CD4-positive, CD25-positive, alpha-beta regulatory T cell (primary cell): ENCODE measurements at regions not wholly inside any gene's neighbourhood (a gene's known extent, or its start where the extent isn't known, plus 50 kb on each side); places are given as distances from the start of the nearest gene placed in this dataset.

ENCODE experiments used
- ATAC-seq, 2 donors: fragments of 150-1000 bp; cut with Tn5 transposase; one replicate each; pipeline ENCODE4 v1.10.0; 2021; ENCODE audit warnings: low read depth in 2 of 2, moderate number of reproducible peaks in 2 of 2, moderate library complexity in 1 of 2
- DNase-seq, 3 donors: peaks; one replicate each; pipeline versions ENCODE4 v3.0.0 to v3.0.0-alpha.2; 2012 to 2022; ENCODE audit warnings: mixed read lengths in 1 of 3
- H3K27ac ChIP-seq: one replicate; pipeline ENCODE4 v1.7.0; 2013; ENCODE audit warnings: mild to moderate bottlenecking, low read length; ENCODE audit not compliant: insufficient read depth, poor library complexity, severe bottlenecking
- H3K27me3 ChIP-seq: one replicate; pipeline ENCODE4 v1.7.0; 2013; ENCODE audit warnings: low read length; ENCODE audit not compliant: control insufficient read depth, insufficient read depth
- H3K36me3 ChIP-seq: one replicate; pipeline ENCODE4 v1.7.0; 2013; ENCODE audit warnings: mild to moderate bottlenecking, low read length, moderate library complexity; ENCODE audit not compliant: control insufficient read depth, insufficient read depth
- H3K4me1 ChIP-seq: 2 replicates; pipeline ENCODE4 v1.7.0; 2013; ENCODE audit warnings: mild to moderate bottlenecking, low read length; ENCODE audit not compliant: insufficient read depth, control insufficient read depth, poor library complexity, severe bottlenecking
- H3K4me3 ChIP-seq: one replicate; pipeline ENCODE4 v1.7.0; 2013; ENCODE audit warnings: low read depth, mild to moderate bottlenecking, low read length, moderate library complexity
- H3K9me3 ChIP-seq, 2 experiments: 1 replicate in 1 of 2; 2 replicates in 1 of 2; pipeline ENCODE4 v1.7.0; 2013; ENCODE audit warnings: low read length in 2 of 2, mild to moderate bottlenecking in 1 of 2, moderate library complexity in 1 of 2; ENCODE audit not compliant: control insufficient read depth in 2 of 2
- H3K27ac Mint-ChIP-seq, 3 donors: one replicate each; pipeline ENCODE4 v1.8.0; 2020 to 2022; ENCODE audit warnings: mild to moderate bottlenecking in 3 of 3, mixed read lengths in 3 of 3, moderate library complexity in 2 of 3
- H3K27me3 Mint-ChIP-seq: one replicate; pipeline ENCODE4 v1.8.0; 2022; ENCODE audit warnings: mild to moderate bottlenecking, mixed read lengths
- H3K36me3 Mint-ChIP-seq: one replicate; pipeline ENCODE4 v1.8.0; 2020; ENCODE audit warnings: mixed read lengths
- H3K4me1 Mint-ChIP-seq, 4 donors: one replicate each; pipeline ENCODE4 v1.8.0; 2020 to 2022; ENCODE audit warnings: mixed read lengths in 4 of 4, mild to moderate bottlenecking in 1 of 4
- H3K4me3 Mint-ChIP-seq, 4 donors: one replicate each; pipeline ENCODE4 v1.8.0; 2020 to 2022; ENCODE audit warnings: mild to moderate bottlenecking in 4 of 4, mixed read lengths in 4 of 4, moderate library complexity in 3 of 4
- H3K9me3 Mint-ChIP-seq, 7 donors: one replicate each; pipeline ENCODE4 v1.8.0; 2020 to 2022; ENCODE audit warnings: mixed read lengths in 7 of 7, mild to moderate bottlenecking in 3 of 7, moderate library complexity in 2 of 7

DNA sequence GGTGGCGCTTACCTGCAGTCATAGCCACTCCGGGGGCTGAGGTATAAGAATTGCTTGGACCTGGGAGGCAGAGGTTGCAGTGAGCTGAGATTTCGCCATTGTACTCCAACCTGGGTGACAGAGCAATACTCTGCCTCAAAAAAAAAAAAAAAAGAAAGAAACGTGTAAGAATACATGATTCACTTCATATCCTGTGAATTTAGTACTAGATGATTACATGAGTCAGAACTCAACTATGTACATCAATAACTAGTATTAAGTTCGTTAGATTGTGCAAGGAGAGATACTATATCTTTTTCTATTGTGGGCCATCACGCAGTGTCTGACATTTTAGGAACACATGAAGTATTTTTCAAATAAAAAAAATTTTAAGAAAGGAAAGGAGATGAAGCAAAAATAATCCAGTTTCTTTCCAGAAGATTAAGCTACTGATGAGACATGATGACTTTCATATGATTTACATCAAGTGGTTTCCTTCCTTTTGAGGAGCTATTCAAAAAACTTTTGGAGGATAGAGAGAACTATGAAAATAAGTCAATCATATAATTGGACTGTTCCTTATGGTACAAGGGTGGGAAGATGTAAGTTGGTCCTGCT is 64.7 kb upstream of the EXOC1L start:
- Mint-ChIP-seq H3K27ac (no peak overlapping the region), H3K9me3 (no peaks in the 10 kb centered on the region)
- no peak overlapping the region for H3K27ac ChIP-seq

DNA sequence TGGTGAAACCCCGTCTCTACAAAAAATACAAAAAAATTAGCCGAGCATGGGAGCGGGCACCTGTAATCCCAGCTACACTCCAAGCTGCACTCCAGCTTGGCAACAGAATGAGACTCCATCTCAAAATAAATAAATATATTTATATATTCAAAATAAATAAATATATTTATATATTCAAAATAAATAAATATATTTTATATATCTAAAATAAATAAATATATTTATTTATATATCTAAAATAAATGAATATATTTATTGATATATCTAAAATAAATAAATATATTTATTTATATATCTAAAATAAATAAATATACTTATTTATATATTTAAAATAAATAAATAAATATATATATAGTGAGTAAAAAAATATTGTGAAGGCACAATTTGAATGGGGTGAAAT is 63.4 kb upstream of the EXOC1L start:
- Mint-ChIP-seq H3K36me3 (no peaks in the 10 kb centered on the region), H3K27me3 (no peaks in the 10 kb centered on the region), H3K9me3 (no peaks in the 10 kb centered on the region), H3K27ac (no peak overlapping the region), H3K4me1 (no peaks in the 10 kb centered on the region), H3K4me3 (no peak overlapping the region)
- Histone ChIP-seq H3K4me3 (no peak overlapping the region), H3K36me3 (no peaks in the 10 kb centered on the region), H3K27ac (no peak overlapping the region), H3K9me3 (no peaks in the 10 kb centered on the region), H3K4me1 (no peaks in the 10 kb centered on the region), H3K27me3 (no peaks in the 10 kb centered on the region)
- no peak for ATAC-seq
- no peak for DNase-seq

More for the DNA sequence above, 64.7 kb upstream of the EXOC1L start:
- Mint-ChIP-seq H3K36me3 (no peaks in the 10 kb centered on the region), H3K4me1 (no peaks in the 10 kb centered on the region), H3K27me3 (no peaks in the 10 kb centered on the region), H3K4me3 (no peak overlapping the region)
- ATAC-seq (no peak), DNase-seq (no peak)
- Histone ChIP-seq H3K4me1 (no peaks in the 10 kb centered on the region), H3K27me3 (no peaks in the 10 kb centered on the region), H3K4me3 (no peak overlapping the region), H3K9me3 (no peaks in the 10 kb centered on the region), H3K36me3 (no peaks in the 10 kb centered on the region)

DNA sequence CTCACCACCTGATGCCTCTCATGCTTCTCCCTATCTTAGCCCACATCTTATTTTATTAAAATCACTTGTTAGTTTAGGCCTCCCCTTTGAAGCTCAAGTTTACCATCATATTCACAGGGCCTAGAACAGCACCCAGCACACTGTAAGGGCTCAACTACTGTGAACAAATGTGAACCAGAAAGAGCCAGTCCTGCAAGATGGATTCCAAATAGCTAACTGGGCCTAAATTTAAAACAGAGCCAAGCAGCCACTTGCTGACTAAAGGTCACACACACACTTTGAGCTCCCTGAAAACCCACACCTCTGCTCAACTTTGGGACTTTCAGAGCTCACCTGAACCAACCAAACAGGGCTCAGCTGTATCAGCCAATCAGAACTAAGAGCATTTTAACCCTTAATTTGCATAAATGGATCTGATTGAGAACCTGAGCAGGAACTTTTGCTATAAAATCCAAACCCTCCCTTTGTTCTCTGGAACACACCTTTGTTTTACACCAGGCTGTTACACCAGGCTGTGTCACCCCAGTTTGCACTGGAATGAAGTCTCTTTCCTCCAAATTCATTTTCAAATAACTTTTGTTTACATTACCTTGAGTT is 62.1 kb upstream of the EXOC1L start:
- no peaks in the 10 kb centered on the region for H3K9me3 ChIP-seq
- DNase-seq (no peak), ATAC-seq (no peak)
- no peaks in the 10 kb centered on the region for H3K27me3 ChIP-seq
- no peak overlapping the region for H3K4me3 ChIP-seq
- H3K27ac ChIP-seq, result no peak overlapping the region
- H3K36me3 ChIP-seq, result no peaks in the 10 kb centered on the region
- Mint-ChIP-seq H3K27ac (no peak overlapping the region), H3K27me3 (no peaks in the 10 kb centered on the region), H3K4me1 (no peaks in the 10 kb centered on the region), H3K4me3 (no peak overlapping the region), H3K9me3 (no peaks in the 10 kb centered on the region), H3K36me3 (no peaks in the 10 kb centered on the region)
- H3K4me1 ChIP-seq, result no peaks in the 10 kb centered on the region

- Mint-ChIP-seq H3K9me3 (no peaks in the 10 kb centered on the region), H3K27ac (no peak overlapping the region), H3K4me1 (no peaks in the 10 kb centered on the region), H3K4me3 (no peak overlapping the region), H3K27me3 (no peaks in the 10 kb centered on the region), H3K36me3 (no peaks in the 10 kb centered on the region)
- DNase-seq (no peak), ATAC-seq (no peak)
- Histone ChIP-seq H3K4me1 (no peaks in the 10 kb centered on the region), H3K4me3 (no peak overlapping the region), H3K9me3 (no peaks in the 10 kb centered on the region), H3K27ac (no peak overlapping the region), H3K36me3 (no peaks in the 10 kb centered on the region), H3K27me3 (no peaks in the 10 kb centered on the region)
These were observed 61.5 kb upstream of the EXOC1L start for GRCh38 chr4:55758066-55758465.

- no peak overlapping the region for H3K27ac ChIP-seq
- no peaks in the 10 kb centered on the region for H3K4me1 ChIP-seq
- Mint-ChIP-seq H3K4me1 (no peaks in the 10 kb centered on the region), H3K27ac (no peak overlapping the region), H3K4me3 (no peak overlapping the region), H3K9me3 (no peaks in the 10 kb centered on the region), H3K27me3 (no peaks in the 10 kb centered on the region), H3K36me3 (no peaks in the 10 kb centered on the region)
- DNase-seq (no peak), ATAC-seq (no peak)
- peaks cover under 1% of the 10 kb centered on the region for H3K27me3 ChIP-seq
- H3K9me3 ChIP-seq, result no peaks in the 10 kb centered on the region
- H3K36me3 ChIP-seq, result no peaks in the 10 kb centered on the region
- no peak overlapping the region for H3K4me3 ChIP-seq
These were observed 61.0 kb upstream of the EXOC1L start for GRCh38 chr4:55758570-55758969.

DNA sequence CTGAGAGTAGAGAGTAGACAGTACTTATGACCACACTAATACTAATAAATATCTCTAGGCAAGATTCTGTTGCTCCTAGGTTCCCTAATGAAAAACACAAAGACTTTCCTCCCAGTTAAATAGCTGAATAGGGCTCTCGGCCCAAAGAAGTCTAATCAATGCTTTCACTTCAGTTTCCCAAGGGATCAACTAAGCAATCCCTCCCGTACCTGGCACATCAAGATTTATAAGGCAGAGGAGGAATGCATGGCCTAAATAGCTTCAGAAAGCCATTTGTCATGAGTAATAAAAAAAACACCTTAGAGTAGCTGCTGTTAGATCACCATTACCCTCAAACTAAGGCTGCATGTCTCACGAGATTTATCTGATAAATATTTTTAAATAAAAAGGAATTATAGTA is 56.8 kb upstream of the EXOC1L start:
- H3K27ac Mint-ChIP-seq, result no peak overlapping the region
- H3K4me3 Mint-ChIP-seq, result no peak overlapping the region
- no peaks in the 10 kb centered on the region for H3K4me1 Mint-ChIP-seq
- no peaks in the 10 kb centered on the region for H3K36me3 ChIP-seq
- peaks cover 2% of the 10 kb centered on the region for H3K27me3 ChIP-seq
- H3K36me3 Mint-ChIP-seq, result no peaks in the 10 kb centered on the region
- no peaks in the 10 kb centered on the region for H3K4me1 ChIP-seq
- DNase-seq, result no peak
- H3K27ac ChIP-seq, result no peak overlapping the region
- H3K27me3 Mint-ChIP-seq, result no peaks in the 10 kb centered on the region
- H3K4me3 ChIP-seq, result no peak overlapping the region
- H3K9me3 ChIP-seq, result no peaks in the 10 kb centered on the region
- H3K9me3 Mint-ChIP-seq, result no peaks in the 10 kb centered on the region
- ATAC-seq, result no peak

DNA sequence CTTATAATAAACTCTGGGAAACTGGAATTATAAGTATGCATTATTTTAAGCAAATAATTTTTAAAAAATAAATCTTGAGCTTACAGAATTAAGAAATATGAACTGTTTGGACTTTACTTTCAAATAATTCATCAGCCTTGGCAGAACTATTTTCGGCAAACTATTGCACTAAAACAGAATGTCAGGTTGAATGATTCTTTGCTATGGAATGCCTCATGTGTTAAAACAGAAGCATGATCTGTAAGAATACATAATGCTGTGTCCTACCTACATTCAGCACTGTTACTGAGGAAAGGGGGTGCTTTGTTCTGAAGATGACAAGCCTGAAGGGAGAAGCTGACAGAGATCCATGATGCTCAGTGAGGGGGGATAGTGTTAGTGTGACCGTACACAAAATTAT is 55.6 kb upstream of the EXOC1L start:
- H3K27me3 ChIP-seq, result peaks cover 2% of the 10 kb centered on the region
- no peaks in the 10 kb centered on the region for H3K4me1 Mint-ChIP-seq
- ATAC-seq (no peak), DNase-seq (no peak)
- H3K36me3 Mint-ChIP-seq, result no peaks in the 10 kb centered on the region
- H3K36me3 ChIP-seq, result no peaks in the 10 kb centered on the region
- no peaks in the 10 kb centered on the region for H3K9me3 Mint-ChIP-seq
- H3K4me3 ChIP-seq, result no peak overlapping the region
- H3K4me1 ChIP-seq, result no peaks in the 10 kb centered on the region
- no peak overlapping the region for H3K27ac ChIP-seq
- H3K27me3 Mint-ChIP-seq, result peaks cover 4% of the 10 kb centered on the region
- no peak overlapping the region for H3K4me3 Mint-ChIP-seq
- H3K27ac Mint-ChIP-seq, result no peak overlapping the region
- no peaks in the 10 kb centered on the region for H3K9me3 ChIP-seq

DNA sequence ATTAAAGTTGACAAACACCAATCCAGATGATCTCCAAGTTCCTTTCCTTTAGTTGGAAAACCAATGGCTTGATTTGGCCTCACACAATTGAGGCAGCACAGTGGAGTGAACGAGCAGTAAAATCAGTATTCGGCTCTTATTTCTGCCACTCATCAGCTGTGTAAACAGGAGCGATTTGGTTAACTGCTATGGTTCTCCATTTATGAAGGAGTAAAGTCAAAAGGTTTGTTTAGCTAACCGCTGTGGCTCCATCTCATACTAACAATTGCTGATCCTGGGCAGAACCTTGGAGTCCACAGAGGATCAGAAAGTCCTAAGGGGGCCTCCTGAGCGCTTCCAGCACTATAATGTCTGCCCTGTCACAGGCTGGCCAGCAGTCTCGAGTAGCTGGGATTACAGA is 54.5 kb upstream of the EXOC1L start:
- Histone ChIP-seq H3K27me3 (peaks cover 2% of the 10 kb centered on the region), H3K27ac (no peak overlapping the region)
- no peaks in the 10 kb centered on the region for H3K4me1 Mint-ChIP-seq

More for the DNA sequence above, 54.5 kb upstream of the EXOC1L start:
- Mint-ChIP-seq H3K27ac (no peak overlapping the region), H3K36me3 (no peaks in the 10 kb centered on the region), H3K27me3 (peaks cover 8% of the 10 kb centered on the region), H3K4me3 (no peak overlapping the region), H3K9me3 (no peaks in the 10 kb centered on the region)
- ATAC-seq (no peak), DNase-seq (no peak)
- Histone ChIP-seq H3K4me1 (no peaks in the 10 kb centered on the region), H3K4me3 (no peak overlapping the region), H3K9me3 (no peaks in the 10 kb centered on the region), H3K36me3 (no peaks in the 10 kb centered on the region)
